Left colon (tissue), 2 donors: ENCODE measurements at regions not wholly inside any gene's neighbourhood (a gene's known extent, or its start where the extent isn't known, plus 50 kb on each side); places are given as distances from the start of the nearest gene placed in this dataset.

Experiments
- ATAC-seq: fragments of 200-7000 bp; cut with Tn5 transposase; one replicate; pipeline ENCODE4 v1.9.1; 2020; ENCODE audit warnings: mild to moderate bottlenecking, moderate library complexity
- DNase-seq, 2 donors: peaks; one replicate each; pipeline ENCODE4 v3.0.0-alpha.2; 2020
- intact Hi-C, 2 donors: fragments of 100-400 bp; cut with DNase I in 1 of 2; cut with micrococcal nuclease in 1 of 2; formaldehyde crosslinking; loops; one replicate each; pipeline versions ENCODE4 v1.11.2 to v1.14.0; 2022; cut with DNase I, micrococcal nuclease
- donor health status: DM: no; HTN: no; CAD: no.
- donor health status: DM: yes; HTN: yes; CAD: no.

DNA sequence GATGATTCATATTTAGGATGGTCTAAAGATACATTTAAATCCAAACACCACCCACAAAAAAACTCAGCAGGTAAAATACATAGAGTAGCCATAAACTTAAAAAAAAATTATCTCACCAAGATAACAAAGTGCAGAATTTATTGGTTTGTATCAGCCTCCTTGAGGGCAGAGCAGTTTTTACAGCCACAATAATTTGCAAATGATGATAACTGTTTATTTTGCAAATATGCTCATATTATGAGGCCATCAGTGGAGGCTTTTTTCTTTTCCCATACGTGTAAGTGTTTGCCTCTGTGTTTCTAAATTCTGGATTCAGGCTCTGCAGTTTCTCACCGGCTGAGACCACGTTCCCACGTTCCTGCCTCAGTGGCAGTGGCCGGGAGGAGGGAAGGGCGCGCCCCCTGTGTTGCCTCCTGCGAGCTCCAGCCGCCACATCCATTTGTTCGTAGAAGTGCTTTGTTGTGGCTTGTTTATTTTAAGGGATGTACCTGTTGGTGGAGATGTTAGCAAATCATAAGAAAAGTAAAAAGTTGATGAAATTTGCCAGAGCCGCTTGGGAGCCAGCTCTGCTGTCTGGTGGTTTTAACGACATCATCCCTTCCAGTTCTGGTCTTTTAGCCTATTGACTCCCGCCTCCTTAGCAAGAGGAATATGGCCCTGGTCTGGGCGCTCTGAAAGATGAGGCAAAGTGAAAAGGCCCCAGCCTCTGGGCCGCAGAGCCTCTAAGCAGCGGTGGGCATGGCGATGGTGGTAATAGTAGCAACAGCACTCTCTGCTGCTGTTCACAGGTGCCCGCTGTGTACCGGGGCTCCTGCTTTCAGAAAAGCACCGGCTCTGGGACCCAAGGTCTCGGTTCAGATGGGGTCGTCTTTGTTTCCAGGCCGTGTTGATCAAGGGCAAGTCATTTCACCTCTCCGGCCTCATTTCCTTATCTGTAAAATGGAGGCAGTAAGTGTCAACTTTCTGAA lies 66.7 kb upstream of the PPARA start:
- peak; percentile 22 for ATAC-seq
- intact Hi-C loops, result no loop called here

DNA sequence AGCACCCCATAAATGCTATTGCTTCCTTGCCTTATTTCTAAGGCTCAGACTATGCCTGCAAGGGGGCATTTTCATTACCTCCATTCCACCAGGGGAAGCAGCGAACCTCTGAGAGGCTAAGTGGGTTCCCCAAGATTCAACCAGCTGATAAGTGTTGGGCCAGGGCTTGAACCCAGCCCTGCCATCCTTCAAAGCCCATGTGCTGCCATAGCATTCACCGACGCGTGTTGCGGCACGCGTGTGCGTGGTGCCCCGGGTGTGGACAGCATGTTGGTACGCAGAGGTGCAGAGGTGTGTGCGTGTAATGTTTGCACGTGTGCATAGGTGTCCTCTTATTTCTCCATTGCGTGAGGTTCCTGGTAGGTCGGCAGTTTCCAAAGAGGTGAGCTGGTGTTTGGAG lies 66.0 kb upstream of the PPARA start:
- ATAC-seq (no peak), DNase-seq (no peak)
- intact Hi-C loops, result no loop called here

More for the DNA sequence above, 66.7 kb upstream of the PPARA start:
- peak in 1 of 2 donors; percentile 30 for DNase-seq

DNA sequence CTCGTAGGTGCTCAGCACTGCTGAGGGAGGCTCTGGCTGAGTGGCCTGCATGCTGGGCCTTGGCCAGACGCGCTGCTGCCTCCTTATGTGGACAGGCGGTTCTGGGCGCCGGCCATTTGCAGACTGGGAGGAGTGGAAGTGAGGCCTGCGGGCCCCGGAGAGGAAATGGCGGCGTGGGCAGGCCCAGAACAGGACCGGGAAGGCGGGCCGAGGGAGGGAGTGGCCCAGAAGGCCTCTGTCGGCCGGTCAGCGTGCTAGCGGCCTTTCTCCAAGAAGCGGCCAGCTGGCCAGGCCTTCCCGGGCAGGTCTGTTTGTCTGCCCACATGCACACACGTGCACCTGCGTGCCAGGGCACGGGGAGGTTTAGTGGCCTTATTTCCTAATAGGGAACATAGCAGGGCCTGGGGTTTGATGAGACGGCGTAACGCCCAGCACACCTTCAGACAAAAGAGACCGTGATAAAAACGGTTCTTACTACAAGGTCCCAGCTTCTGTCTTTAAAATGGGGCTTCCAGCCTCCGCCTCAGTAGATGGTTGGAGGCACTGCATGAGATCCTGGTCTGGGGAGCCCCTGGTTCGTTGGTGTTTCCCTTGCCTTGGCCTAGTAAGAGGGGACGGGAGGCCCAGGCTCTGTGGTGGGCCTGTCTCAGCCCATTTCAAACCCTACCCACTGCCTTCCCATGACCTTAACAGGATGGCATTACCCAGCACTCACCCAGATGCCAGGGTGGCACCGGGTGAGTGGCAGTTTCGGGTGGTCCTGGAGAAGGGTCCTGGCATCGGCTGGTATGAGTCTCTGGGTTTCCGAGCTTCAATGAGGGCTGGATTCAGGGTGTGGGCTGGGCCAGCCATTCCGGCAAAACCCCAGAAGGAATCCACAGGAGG lies 65.1 kb upstream of the PPARA start:
- intact Hi-C loops, result no loop called here
- DNase-seq (peak; percentile 62 to 82), ATAC-seq (peak; percentile 9)

DNA sequence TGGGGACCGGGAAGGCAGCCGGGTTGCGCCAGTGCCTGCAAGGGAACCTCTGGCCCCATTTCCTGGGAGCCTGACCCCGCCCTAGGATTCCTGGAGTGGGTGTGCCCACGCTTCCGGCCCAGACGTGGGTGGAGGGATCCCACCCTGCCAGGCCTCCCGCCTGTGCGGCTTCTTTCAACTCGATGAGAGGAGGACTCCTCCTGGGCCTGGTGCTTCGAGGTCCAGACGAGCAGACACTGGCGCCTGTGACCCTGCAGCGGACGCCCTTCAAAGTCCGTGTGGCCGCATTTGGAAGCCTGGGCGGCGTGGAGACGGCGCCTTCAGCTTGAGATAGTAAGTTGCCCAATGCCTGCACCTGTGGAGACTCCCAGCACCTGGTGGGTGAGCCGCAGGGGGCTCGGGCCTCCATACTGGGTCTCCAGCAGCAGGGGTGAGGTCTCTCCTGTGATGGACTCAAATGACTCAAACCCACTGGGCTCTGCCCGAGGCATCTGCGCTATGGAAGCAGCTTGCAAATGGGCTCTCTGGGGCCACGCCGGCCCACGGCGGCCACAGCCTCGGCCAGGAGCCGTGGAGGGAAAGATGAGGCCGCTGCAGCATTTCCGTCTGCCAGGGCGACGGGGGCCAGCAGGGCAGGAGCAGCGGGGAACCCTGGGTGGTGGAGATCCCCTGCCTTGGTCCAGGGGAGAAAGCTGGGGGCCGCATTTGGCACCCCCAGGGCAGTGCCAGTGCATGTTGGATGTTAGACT lies 64.3 kb upstream of the PPARA start:
- ATAC-seq (peak; percentile 89), DNase-seq (peak; percentile 87 to 93)
- intact Hi-C loops, result no loop called here

DNA sequence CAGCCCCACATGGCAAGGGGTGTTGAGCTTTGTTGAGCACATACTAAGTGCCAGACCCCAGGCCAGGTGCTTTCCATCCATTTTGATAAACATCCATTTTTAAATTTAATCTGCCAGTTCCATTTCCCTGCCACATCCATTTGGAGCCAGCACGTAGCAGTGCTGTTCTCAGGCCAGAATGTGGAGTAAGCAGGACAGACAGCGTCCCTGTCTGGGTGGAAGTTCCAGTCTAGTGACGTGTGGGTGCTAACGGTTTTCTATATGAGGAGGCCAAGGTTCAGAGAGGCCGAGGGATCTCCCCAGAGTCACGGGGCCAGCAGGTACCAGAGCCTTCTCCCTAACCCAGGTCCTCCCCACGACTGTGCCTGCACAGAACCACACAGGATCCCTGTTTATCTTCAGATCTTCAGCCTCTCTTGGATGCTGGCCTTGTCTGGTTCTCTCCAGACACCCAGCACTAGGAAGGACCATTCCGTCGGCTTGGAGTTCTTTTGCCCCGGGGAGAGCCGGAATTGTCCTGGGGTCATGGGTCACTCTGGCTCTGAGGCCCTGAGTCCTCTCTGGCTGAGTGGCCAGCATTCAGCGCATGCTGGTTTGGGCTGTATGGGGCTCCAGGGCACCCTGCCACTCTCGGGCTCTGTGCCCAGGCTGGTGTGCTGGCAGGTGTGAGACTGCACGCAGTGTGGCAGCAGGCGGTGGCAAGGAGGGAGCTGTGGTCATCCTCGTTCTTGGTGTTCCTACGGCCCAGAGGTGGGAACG lies 63.6 kb upstream of the PPARA start:
- DNase-seq (peak in 1 of 2 donors; percentile 30), ATAC-seq (no peak)
- intact Hi-C loops, result no loop called here

DNA sequence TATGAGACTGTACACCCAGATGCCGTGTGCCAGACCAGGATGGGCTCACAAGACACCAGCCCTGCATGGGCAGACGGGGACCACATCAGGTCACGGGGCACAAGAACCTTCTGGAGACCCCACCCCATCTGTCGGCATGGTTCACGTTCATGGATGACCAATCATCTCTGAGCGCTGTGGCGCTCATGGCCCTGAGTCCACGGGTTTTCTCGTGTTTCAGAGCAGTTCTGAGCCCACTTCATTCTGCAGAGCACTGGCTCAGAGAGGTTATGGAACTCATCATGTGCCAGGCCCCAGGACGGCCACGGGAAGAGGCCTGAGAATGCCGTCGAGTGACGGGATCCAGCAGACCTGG lies 63.0 kb upstream of the PPARA start:
- intact Hi-C loops, result no loop called here
- DNase-seq, result peak in 1 of 2 donors; percentile 32
- ATAC-seq, result no peak

DNA sequence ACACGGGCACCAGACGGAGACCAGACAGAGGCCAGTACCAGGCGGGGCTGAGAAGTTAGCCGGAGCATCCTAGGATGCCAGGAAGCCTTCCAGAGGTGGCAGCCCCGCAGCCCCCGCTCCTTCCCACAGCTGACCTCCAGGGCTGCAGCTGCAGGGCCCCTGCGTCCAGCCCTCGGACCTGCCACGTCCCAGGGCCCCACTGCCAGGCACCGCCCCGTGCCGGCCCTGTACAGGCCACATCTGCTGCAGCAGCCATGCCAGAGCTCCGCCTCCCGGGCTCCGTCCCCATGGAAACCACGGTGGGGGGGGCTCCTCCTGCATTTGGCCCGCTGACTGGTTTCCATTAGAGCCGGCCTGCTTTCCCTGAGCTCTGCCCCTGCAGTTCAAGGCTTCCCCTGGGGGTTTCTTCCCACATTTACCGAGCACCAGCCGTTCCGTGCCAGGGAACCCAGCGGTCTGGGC lies 62.5 kb upstream of the PPARA start:
- intact Hi-C loops, result no loop called here
- peak; percentile 73 to 76 for DNase-seq
- ATAC-seq, result peak; percentile 16

DNA sequence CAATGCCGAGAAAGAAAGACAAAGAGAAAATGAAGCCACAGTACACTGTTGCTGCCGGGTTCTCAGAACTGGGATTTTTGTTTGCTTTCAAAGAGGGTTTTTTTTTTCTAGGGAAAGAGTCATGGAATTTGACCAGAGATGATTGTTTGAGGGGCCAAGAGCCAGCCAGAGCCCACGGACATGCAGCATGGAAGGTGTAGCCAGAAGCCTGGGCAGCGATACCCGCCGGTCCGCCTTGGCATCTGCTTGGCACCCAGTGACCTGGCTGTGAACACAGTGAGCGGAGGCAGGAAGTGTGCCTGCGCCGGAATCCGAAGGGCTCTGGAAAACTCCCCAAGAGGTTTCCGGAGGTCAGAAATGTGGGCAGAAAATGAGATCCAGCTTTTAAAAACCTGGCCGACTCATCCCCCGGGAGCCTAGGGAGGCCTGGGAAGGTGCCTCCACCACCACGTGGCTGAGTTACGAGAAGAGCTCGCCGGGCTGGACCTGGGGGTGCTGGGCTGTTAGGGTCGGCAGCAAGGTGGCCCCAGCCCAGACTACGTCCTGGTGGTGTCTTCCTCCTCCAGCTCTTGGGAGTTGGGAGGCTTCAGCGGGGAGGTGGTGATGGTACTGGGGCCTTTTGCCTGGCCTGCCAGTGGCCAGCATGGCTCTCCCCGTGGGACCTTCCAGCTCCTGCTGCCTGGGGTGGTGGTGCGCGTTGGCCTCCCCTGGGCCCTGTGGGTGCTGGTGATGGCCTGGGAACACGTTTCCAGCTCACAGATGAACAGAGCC lies 61.6 kb upstream of the PPARA start:
- DNase-seq (peak in 1 of 2 donors; percentile 41), ATAC-seq (no peak)
- intact Hi-C loops, result no loop called here

DNA sequence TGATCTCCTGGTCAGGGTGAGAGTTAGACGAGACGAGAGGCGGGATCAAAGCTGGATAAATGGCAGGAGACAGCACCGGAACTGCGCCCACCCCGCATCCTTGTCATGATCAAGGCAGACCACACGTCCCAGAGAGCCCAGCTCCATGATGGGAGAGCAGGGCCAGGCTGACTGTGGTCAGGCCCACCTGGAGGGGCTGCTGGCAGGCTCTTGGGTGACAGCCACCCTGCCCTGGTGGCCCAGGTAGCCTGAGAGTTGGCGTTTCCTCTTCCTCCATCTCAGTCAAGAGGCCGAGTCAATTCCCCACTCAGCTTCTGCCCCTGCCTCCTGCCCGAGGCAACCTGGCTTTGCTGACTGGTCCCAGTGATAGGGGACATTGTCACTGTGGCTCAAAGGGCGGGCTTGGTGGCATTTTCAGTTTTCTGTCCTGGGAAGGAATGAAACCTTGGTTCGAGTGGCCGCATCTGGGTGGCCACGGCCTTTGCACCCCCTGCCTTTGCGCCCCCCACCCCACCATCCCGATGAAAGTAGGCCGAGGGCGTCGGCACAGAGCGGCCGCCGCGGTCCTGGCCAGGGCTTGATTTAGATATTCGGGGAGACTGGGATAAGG lies 60.8 kb upstream of the PPARA start:
- intact Hi-C loops, result no loop called here
- DNase-seq (peak in 1 of 2 donors; percentile 25), ATAC-seq (no peak)

DNA sequence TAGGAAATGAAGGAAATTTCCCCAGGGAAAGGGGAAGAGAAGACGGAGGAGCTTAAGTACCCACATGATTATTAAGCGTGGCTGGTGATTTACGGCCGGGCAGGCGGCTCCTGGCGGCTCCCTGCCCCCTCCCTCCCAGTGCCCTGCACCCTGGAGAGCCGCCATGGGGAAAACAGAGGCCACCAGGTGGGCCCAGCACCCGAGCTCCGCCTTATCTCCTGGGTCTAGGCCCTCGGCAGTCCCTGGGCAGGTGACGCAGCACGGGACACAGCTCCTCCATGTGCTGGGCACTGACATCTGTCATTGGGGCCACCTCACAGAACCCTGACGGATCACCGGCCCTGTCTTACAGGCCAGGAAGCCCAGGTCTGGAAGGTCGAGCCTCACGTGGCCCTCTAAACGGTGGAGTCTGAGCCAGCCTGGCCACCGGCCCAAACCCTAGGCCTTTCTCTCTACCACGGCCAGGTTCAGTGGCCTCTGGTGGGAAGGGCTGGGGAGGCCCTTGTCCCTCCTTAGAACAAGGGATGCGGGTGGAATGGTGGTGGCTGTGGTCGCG lies 60.2 kb upstream of the PPARA start:
- intact Hi-C loops, result no loop called here
- ATAC-seq (no peak), DNase-seq (peak in 1 of 2 donors; percentile 32)

DNA sequence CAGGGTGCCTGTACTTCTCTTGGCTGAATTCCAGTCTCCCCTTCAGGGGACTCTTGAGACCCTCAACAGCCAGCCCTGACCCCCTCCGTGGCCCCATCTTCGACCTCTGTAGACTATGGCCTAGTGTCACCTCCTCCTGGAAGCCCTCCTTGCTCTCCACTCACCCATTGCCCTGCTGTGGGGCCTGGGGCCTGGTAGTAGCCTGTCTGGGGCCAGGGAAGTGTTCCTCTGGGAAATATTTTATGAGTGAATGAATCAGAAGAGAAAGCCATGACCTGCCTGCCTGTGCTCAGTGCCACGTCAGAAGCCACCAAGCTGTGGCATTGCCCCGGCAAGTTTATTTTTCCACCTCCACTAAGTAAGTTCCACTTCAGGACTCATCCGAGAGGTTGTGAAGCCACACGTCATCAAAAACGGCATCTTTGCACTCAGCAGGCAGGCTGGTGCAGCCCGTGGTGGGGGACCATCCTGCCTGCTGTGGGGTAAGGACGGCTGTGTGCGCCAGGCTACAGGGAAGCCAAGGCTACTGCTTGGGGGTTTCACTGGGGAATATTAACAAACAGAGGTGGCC lies 59.6 kb upstream of the PPARA start:
- DNase-seq (no peak), ATAC-seq (no peak)
- intact Hi-C loops, result no loop called here

DNA sequence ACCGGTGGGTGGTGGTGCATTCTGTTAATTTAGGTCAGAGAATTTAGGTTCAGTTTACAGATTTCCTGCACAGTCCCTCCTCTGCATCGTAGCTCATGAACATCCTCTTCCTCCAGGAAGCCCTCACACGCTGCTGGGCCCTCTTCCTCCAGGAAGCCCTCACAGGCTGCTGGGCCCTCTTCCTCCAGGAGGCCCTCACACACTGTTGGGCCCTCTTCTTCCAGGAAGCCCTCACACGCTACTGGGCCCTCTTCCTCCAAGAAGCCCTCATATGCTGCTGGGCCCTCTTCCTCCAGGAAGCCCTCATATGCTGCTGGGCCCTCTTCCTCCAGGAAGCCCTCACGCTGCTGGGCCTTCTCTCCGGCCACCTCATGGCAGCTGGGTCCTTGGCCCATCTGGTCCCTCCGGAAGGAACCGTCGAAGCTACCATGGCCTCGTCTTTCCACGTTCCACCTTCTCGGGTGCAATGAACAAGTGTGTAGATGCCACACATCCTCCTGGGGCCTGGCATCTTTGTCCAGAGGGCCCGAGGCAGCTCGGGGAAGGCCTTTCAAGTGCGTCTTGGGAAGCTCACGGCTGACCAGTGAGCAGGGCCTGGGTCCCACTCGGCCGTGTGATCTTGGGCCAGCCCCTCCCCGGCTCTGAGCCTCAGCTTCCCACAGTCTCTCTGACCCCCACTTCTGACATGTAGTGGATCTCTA lies 58.9 kb upstream of the PPARA start:
- DNase-seq (no peak), ATAC-seq (no peak)
- intact Hi-C loops, result no loop called here

DNA sequence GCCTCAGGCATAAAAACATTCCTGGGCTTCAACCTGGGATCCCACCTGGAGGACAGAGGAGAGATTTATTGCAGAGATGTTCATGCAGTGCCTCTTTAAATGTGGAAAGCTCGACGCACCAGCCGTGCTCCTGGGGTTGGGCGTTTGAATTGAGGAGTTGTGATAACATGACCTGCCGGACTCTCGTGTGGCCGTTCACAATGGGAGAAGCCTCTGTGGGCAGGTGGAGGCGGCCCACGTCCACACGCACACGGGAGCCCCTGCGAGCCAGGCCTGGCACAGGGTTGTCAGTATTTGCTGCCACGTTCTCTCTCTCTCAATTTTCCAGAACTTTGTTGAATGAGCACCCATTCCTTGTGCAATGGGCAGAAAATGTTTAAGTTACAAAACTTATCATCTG lies 58.3 kb upstream of the PPARA start:
- intact Hi-C loops, result no loop called here
- no peak for ATAC-seq

DNA sequence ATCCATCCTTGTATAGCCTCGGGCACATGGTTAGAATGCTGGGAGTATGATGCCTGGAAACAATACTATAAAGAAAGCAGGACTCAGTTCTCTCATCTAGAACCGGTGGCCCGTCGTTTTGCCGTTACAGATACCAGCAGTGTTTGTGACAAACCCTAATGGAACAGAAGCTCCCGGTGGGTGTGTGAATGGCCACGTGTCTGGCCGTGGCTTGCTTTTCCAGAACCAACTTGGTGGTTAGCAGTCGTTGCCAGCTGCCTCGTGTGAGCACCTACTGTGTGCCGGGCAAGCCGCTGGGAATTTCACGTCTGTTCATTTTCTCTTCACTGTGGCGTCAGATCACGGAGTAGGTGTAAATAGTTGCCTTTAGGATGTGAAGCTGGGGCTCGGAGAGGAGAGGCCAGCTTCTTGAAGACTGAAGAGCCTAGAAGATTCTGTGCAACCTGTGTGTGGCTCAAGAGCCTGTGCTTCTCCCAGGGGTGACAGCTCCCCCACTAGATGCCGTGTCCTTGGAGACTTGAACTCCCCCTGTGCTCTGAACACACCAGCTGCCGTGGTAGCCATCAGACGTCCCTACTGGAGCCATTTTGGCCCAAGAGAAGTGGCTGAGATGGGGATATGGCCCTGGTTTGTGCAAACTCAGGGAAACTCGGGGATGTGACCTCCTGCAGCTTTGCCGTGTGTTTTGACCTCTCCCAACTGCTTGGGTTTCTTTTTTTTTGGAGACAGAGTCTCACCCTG lies 57.5 kb upstream of the PPARA start:
- ATAC-seq (no peak), DNase-seq (no peak)
- intact Hi-C loops, result no loop called here

More for the DNA sequence above, 58.3 kb upstream of the PPARA start:
- DNase-seq, result no peak

DNA sequence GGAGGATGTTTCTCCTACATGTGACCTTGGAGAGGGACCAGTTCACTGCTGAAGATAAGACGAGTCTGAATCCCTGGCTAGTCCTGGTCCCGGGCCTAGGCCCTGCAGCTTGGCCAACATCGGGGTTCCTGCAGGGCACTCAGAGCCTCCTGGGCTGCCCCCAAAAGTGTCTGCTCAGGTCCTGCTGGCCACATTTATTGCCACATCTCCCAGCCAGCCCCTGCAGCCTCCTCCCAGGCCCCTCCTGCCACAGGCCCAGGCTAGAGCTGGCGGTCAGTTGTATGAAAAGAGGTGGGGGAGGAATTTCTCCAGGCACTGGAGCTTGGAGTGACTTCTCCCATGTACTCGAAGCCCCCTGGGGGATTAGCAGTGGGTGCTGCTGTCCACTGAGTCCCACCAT lies 56.5 kb upstream of the PPARA start:
- ATAC-seq (no peak), DNase-seq (no peak)
- intact Hi-C loops, result no loop called here
